Activated CD4-positive, CD25-positive, alpha-beta regulatory T cell treated with anti-CD3 and anti-CD28 coated beads, Interleukin-2, amount 50 U/mL, for 72 hours (primary cell): ENCODE measurements at regions not wholly inside any gene's neighbourhood (a gene's known extent, or its start where the extent isn't known, plus 50 kb on each side); places are given as distances from the start of the nearest gene placed in this dataset.

Experiments used
- DNase-seq: peaks from one replicate; pipeline ENCODE4 v3.0.0; 2021

- no peak for DNase-seq
These were observed 58.7 kb upstream of the MLN start for GRCh38 chr6:33862536-33862935.

- no peak for DNase-seq
These were observed 57.9 kb upstream of the MLN start for GRCh38 chr6:33861722-33862121.

DNA sequence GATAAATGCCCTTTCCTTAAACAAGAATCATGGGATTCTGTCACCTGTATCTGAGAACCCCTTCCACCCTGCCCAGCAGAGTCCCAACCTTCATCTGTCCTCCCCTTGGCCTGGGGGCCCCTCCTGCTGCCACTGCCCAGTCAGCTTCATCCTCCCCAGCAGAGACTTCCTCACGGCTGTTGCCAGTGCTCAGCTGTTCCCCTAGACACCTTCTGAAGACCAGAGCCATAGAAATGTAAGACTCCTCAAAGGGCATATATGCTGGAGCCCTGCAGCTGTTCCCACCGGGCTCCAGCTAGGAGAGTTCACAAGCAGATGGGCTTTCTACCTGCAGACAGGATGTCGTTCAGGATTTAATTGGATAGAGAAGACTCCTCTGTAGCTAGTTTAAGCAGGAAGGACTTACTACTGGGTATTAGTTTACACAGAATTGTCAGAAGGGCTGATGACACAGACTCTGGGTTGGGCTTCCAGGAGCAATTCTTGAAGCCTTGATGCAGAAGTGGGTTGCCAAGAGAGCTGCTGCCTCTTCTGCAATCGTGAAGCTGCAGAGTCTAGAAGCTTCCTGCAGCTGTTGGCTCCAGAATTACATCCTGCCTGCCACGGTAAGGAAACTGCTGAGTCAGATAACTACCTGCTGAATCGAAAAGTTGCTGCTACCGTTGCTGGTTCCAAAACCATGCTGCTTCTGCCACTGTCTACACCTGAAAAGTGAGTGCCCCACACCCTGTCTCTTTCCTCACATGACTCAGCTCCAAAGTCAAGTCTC is 57.1 kb upstream of the MLN start:
- no peak for DNase-seq

DNA sequence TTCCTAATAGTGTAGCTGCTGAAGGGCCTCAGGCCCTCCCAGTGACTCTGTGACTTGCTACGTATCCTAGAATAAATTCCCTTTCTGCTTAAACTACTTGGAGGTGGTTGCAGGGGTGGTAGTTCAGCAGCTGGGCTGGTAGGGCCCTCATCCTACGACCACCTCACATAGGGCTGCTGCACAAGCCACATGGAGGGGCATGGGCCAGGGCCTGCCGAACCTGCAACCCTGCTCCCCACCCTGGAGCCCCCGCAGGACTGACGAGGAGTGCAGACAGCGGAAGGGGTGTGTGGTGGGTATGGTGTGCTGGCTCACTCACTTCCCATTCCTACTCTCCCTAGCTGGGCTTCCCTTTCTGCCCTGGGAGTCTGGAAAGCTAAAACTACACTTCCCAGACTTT is 56.2 kb upstream of the MLN start:
- no peak for DNase-seq

DNA sequence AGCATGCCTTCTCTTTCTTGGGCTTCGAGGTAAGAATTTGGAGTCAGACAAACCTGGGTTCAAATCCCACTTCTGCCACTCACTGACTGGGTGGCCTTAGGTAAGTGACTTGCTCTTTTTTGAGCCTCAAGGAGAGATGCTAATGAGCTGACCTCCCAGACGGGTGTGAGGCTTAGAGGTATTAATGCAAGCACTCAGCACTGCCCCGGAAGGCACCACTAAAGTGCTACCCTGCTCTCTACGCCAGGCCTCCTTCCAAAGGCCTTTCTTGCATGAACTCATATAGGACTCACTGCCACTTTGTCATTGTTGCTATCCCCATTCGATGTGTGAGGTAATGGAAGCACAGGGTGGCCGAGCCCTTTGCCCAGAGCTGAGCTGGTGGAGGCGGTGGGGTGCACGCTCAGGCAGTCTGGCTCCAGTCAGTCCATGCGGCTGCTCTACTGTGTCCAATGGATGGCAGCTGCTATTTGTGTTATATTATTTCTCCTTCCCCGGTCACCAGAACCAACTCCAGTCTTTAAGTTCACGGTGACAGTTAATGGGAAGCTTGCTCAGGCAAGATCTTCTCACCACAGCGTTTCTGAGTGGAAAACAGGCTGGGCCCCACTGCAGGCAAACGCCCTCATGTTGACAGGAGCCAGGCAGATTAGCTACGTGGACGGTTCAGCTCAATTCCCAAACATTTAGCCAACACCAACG is 55.2 kb upstream of the MLN start:
- DNase-seq = no peak

- no peak for DNase-seq
These were observed 54.2 kb upstream of the MLN start for GRCh38 chr6:33857932-33858475.

DNA sequence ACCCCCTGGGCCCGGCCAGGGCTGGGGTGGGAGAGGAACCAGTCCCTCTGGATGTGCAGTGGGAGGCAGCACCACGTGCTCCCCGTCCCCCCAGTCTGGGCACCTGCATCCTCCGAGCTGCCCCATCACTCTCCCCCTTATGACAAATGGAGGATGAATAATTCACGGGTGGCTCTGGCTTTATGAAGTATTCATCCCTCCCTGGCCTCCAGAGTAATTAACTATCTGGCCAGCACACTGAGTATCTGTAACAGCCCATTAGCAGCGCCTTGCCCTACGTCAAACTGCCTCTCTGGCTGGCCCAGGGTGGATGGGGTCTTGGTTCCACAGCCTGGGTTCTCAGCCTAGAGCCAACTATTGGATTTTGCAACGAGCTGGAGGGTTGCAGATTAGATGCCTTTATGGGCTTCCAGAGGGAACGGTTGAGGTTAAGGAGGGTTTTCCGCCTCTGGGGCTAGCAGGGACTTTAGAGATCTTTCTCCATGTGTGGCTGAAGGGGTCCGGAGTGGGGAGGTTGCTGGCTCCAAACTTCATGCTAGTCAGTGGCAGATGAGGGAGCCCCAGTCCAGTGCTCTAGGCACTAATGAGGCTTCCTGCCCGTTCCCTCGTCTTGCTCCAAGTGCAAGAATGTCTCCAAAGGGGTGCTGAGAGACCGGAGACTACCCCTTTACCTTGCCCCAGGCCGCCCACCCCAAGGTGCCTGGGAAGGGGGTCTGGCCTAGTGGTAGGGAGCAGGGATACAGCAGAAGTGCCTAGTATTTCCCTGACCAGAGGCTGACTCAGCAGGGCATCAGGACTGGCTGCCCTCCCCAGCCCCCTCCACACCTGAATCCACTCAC is 53.5 kb upstream of the MLN start:
- DNase-seq = no peak

- DNase-seq = peak; percentile 76
These were observed 52.9 kb upstream of the MLN start for GRCh38 chr6:33856655-33857054.

- no peak for DNase-seq
These were observed 52.3 kb upstream of the MLN start for GRCh38 chr6:33856031-33856590.

- DNase-seq = no peak
These were observed 50.8 kb upstream of the MLN start for GRCh38 chr6:33854572-33855030.

- no peak for DNase-seq
These were observed 49.9 kb upstream of the MLN start for GRCh38 chr6:33853736-33854135.
